Adipocyte (in vitro differentiated cells): ENCODE measurements at regions not wholly inside any gene's neighbourhood (a gene's known extent, or its start where the extent isn't known, plus 50 kb on each side); places are given as distances from the start of the nearest gene placed in this dataset.
A peak's percentile ranks its signal among the peaks of the same experiment; 100 is the strongest.

Source experiments
- DNase-seq: peaks from one replicate; pipeline ENCODE4 v3.0.0-alpha.2; 2015; ENCODE audit warnings: low read depth
- H3K27me3 ChIP-seq: replicated peaks from 2 replicates; pipeline ENCODE4 v1.7.0; 2013; ENCODE audit warnings: mild to moderate bottlenecking, low read length, moderate library complexity; ENCODE audit not compliant: control insufficient read depth, insufficient read depth
- H3K36me3 ChIP-seq: 2 replicates; pipeline ENCODE4 v1.7.0; 2013; ENCODE audit warnings: low read length, mild to moderate bottlenecking, moderate library complexity; ENCODE audit not compliant: control insufficient read depth, insufficient read depth, severe bottlenecking
- H3K4me1 ChIP-seq: 2 replicates; pipeline ENCODE4 v1.7.0; 2013; ENCODE audit warnings: mild to moderate bottlenecking, low read length, moderate library complexity; ENCODE audit not compliant: control insufficient read depth, insufficient read depth
- H3K4me3 ChIP-seq: 2 replicates; pipeline ENCODE4 v1.7.0; 2013; ENCODE audit warnings: mild to moderate bottlenecking, low read length, moderate library complexity
- H3K9ac ChIP-seq: 2 replicates; pipeline ENCODE4 v1.7.0; 2013; ENCODE audit warnings: mild to moderate bottlenecking, low read length, moderate library complexity
- H3K9me3 ChIP-seq: 2 replicates; pipeline ENCODE4 v1.7.0; 2013; ENCODE audit warnings: mild to moderate bottlenecking, low read length, moderate library complexity; ENCODE audit not compliant: control insufficient read depth

DNA sequence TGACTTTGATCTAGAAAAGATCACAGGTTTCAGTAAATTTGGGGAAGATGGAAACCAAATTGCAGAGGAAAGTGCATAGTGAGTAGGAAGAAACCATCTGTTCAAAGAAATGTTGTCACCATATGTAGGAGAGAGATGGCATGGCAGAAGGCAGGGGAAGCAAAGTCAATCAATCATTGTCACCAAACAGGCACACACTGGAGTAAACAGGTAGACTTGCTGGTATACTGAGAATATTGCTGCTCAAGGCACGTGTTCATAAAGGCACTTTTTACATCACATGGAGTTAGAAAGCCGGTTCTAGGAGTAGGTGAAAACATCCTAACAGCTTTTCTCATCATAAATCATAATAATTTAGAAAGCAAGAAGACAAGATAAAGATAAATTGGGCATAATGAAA is 550.5 kb upstream of the FAT1 start:
- Histone ChIP-seq H3K36me3 (no peaks in the 10 kb centered on the region), H3K4me3 (no peak overlapping the region), H3K9ac (no peak overlapping the region), H3K9me3 (no peaks in the 10 kb centered on the region), H3K4me1 (no peaks in the 10 kb centered on the region), H3K27me3 (no peaks in the 10 kb centered on the region)
- no peak for DNase-seq

DNA sequence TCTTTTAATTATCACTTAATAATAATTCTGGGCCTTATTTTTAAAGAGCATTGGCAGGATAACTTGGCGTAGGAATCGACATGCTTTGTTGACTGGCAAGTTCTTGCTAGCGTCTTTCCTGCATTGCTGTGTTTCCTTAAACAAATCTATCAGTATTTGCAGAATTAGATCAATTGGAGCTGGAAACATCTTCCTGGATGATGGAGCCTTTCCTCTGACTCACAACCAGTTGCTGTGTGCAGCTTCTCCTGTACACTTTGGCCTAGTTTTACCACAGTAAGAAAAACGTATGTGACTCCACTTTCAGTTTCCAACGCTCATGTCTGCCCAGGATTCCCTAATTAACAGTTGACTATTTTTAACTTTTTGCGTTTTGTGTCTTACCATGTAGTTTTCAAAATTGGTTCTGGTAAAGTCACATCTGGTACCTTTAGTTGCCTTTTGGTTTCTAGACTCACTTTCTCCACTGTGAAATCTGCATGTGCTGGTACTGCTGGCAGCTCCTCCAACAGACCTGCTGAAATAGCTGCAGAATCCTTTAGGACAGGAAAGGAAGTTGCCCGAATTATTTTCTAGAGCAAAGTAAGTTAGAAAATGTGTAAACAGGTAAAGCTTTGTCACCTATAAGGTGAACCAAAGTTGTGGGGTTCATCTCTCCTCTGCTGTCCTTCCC is 553.2 kb upstream of the FAT1 start:
- DNase-seq: no peak
- Histone ChIP-seq H3K4me3 (no peak overlapping the region), H3K9ac (no peak overlapping the region), H3K27me3 (no peaks in the 10 kb centered on the region), H3K36me3 (no peaks in the 10 kb centered on the region), H3K4me1 (no peaks in the 10 kb centered on the region), H3K9me3 (no peaks in the 10 kb centered on the region)

DNA sequence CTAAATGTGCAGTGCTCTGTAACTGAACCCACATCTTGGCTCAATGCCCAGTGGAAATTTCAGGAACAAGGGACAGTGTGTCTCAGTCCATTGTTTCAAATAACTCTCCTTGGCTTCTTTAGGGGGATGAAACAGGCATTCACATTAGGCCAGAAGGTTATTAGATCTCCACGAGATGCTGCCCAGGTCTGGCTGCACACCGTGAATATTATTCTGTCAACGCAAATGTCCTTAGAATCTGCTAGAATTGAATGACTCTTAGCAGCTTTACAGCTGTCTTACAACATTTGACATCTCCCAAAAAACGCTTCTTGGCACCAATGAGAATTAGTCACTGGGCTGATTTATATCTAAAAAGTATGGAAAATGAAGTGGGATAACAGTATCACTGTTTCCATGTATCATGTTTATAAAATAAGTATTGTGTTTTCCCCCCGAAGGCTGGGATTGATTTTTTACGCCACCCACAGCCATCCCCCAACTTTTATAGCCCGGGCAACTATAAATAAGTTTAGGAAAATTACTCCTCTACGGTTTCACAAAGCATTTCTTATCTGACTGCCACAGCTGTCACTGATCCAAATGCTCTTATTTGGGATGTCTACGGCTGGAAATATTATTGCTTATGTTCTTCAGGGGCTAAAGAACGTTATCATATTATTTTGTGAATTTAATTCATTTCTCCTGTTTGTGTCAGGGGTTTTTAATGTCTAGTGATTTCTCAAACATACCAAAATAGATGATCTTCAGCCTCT is 559.7 kb upstream of the FAT1 start:
- Histone ChIP-seq H3K9ac (no peak overlapping the region), H3K9me3 (no peaks in the 10 kb centered on the region), H3K36me3 (no peaks in the 10 kb centered on the region), H3K27me3 (no peaks in the 10 kb centered on the region), H3K4me1 (no peaks in the 10 kb centered on the region), H3K4me3 (peak overlapping the region; percentile 35)
- DNase-seq: peak; percentile 19

DNA sequence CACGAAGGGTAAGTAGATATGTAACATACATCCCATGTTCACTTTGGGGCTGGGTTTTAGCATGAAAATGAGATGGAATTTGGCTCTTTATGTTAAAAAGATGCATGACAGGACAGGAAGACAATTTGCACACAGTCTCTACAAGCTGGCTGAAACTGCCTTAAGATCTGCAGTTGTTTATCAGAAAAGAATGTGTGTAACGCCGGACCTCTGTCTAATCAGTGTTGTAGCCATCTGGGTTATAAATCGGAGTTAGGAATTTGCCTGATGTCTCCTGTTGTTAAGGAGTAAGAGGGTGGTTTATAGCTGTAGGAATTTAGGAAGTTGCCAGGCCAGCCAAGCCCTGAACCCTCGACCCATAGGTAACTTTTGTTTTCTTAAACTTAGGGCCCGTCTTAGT is 562.9 kb upstream of the FAT1 start:
- H3K9me3 ChIP-seq: no peaks in the 10 kb centered on the region
- H3K9ac ChIP-seq: no peak overlapping the region
- no peak overlapping the region for H3K4me3 ChIP-seq
- no peaks in the 10 kb centered on the region for H3K27me3 ChIP-seq
- DNase-seq: peak; percentile 41
- H3K36me3 ChIP-seq: no peaks in the 10 kb centered on the region
- no peaks in the 10 kb centered on the region for H3K4me1 ChIP-seq

DNA sequence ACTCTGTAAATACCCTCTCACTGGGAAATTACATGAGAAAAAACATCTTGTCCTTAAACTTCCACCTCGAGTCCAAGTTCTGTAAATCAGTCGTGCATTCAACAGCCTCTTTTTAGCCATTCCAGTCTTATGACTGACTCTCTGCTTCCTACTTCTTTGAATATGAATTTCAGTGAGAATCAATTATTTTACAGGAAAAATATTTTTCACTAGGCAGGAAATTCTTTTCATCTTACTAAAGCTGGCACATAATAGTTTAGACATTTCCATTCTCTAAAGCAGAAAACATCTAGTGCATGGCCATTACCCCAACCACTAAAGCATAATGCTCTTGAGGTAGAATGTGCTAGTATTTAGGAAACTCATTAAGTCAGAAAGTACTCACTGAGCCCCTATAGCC is 565.7 kb upstream of the FAT1 start:
- Histone ChIP-seq H3K4me3 (no peak overlapping the region), H3K9ac (no peak overlapping the region), H3K9me3 (no peaks in the 10 kb centered on the region), H3K4me1 (no peaks in the 10 kb centered on the region), H3K36me3 (no peaks in the 10 kb centered on the region), H3K27me3 (no peaks in the 10 kb centered on the region)
- peak; percentile 32 for DNase-seq

DNA sequence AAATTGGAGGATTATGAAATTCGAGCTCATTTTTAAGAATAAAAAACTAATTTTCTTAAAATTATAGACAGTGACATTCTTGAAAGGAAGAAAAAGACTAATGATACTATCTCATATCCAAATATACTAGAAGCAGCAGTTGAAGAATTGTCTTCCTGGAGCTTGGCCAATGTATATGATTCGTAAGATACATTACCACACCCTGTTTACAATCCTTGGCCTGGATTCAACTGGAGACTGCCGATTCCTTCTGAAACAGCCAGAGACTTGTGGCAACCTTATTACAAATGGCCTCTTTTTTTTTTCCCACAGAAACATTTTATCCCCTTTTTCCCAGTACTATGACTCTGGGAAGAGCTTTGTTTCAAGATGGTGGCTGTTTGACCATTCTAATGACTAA is 571.2 kb upstream of the FAT1 start:
- Histone ChIP-seq H3K36me3 (no peaks in the 10 kb centered on the region), H3K4me3 (no peak overlapping the region), H3K9me3 (peaks cover 6% of the 10 kb centered on the region), H3K9ac (no peak overlapping the region), H3K27me3 (no peaks in the 10 kb centered on the region), H3K4me1 (no peaks in the 10 kb centered on the region)
- peak; percentile 29 for DNase-seq

DNA sequence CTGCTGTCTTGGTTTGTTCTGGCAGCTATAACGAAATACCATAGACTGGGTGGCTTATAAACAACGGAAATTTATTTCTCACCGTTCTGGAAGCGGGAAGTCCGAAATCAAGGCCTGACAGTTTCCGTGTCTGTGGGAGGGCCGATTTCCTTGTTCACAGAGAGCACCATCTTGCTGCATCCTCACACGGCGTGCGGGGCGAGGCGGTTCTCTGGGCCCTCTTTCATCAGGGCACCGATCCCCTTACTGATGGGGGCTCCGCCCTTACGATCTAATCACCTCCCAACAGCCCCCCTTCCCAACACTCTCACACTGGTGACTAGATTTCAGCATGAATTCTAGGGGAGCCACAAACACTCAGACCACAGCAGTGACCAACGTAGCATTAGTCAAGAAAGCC is 578.3 kb upstream of the FAT1 start:
- Histone ChIP-seq H3K36me3 (no peaks in the 10 kb centered on the region), H3K9ac (peak overlapping the region; percentile 45), H3K4me1 (peaks cover 5% of the 10 kb centered on the region), H3K4me3 (peak overlapping the region; percentile 59), H3K9me3 (no peaks in the 10 kb centered on the region), H3K27me3 (no peaks in the 10 kb centered on the region)
- DNase-seq: no peak

DNA sequence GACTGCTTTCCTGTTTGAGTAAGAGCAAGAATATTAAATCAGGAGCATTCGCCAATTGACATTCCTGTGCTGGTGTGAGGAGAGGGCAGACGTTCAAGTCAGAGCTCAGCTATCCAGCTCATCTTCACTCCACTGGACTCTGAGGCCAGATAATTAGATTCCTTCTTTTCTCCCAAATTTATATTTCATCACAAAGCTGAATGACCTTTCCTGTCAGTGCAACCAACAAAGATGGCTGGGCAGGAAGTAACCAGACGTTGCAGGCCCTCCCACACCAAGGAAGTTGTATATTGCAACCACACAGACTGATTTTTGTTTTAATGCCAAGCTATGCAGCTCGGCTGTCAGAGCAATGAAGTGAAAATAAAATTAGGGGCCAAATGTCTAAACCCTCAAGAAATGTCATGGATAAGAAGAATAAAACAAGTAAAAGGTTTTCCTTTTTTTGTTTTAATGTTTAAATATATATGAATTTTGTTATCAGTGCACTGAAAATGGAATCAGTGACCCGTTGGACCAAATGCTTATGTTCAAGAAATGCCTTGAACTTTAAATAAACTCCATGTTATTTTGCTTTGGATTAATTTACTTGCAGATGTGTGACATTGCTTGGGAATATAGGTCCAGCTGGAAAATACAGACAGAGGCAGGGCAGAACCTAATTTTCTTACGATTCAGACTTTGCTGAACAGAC is 578.9 kb upstream of the FAT1 start:
- H3K9ac ChIP-seq: peak overlapping the region; percentile 45
- peak overlapping the region; percentile 59 for H3K4me3 ChIP-seq
- DNase-seq: peak; percentile 42
- H3K36me3 ChIP-seq: no peaks in the 10 kb centered on the region
- no peaks in the 10 kb centered on the region for H3K27me3 ChIP-seq
- H3K9me3 ChIP-seq: no peaks in the 10 kb centered on the region
- peaks cover 5% of the 10 kb centered on the region for H3K4me1 ChIP-seq

DNA sequence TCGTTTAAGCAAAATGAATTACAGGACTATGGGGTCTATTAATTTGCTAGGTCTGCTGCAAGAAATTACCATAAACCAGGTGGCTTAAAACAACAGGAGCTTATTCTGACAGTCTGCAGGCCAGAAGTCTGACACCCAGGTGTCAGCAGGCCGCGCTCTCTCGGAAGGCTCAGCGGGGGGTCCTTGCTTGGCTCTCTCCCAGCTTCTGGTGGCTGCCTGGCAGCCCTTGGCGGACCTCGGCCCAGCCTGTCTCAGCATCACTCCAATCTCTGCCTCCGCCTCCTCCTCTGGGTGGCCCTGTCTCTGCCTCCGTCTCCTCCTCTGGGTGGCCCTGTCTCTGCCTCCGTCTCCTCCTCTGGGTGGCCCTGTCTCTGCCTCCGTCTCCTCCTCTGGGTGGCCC is 580.5 kb upstream of the FAT1 start:
- Histone ChIP-seq H3K27me3 (no peaks in the 10 kb centered on the region), H3K4me1 (peaks cover 5% of the 10 kb centered on the region)

DNA sequence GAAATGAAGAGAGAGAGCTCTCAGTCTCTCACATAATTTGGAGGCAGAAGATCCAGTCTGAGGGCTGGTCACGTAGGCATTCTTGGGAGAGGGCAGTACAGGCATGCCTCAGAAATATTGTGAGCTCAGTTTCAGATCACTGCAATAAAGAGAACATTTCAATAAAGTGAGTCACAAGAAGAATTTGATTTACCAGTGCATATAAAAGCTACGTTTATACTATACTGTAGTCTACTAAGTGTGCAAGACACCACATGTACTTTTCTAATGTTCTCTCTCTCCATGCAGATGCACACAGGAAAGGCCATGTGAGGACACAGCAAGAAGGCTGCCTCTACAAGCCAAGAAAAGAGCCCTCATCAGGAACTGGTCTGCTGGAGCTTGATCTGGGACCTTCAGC is 583.5 kb upstream of the FAT1 start:
- peaks cover 2% of the 10 kb centered on the region for H3K4me1 ChIP-seq
- H3K27me3 ChIP-seq: no peaks in the 10 kb centered on the region
- H3K9ac ChIP-seq: no peak overlapping the region
- peak; percentile 48 for DNase-seq
- no peaks in the 10 kb centered on the region for H3K36me3 ChIP-seq
- no peaks in the 10 kb centered on the region for H3K9me3 ChIP-seq
- no peak overlapping the region for H3K4me3 ChIP-seq

More for the DNA sequence above, 580.5 kb upstream of the FAT1 start:
- DNase-seq: no peak
- Histone ChIP-seq H3K9me3 (no peaks in the 10 kb centered on the region), H3K36me3 (no peaks in the 10 kb centered on the region), H3K4me3 (no peak overlapping the region), H3K9ac (no peak overlapping the region)

DNA sequence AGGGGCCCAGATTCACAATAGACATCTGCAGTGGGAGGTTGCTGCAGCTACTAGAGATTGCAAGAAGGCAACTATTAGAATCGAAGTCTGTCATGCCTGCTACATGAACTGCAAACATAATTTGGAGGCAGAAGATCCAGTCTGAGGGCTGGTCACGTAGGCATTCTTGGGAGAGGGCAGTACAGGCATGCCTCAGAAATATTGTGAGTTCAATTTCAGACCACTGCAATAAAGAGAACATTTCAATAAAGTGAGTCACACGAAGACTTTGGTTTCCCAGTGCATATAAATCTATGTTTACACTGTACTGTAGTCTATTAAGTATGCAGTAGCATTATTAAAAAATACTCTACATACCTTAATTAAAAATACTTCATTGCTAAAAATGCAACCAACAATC is 585.8 kb upstream of the FAT1 start:
- Histone ChIP-seq H3K4me1 (no peaks in the 10 kb centered on the region), H3K9me3 (no peaks in the 10 kb centered on the region), H3K36me3 (no peaks in the 10 kb centered on the region), H3K9ac (no peak overlapping the region), H3K4me3 (no peak overlapping the region), H3K27me3 (no peaks in the 10 kb centered on the region)
- peak; percentile 43 for DNase-seq
